Right renal cortex interstitium (tissue), 3 donors: ENCODE measurements at regions not wholly inside any gene's neighbourhood (a gene's known extent, or its start where the extent isn't known, plus 50 kb on each side); places are given as distances from the start of the nearest gene placed in this dataset.

ENCODE experiments used
- DNase-seq, 3 donors: peaks; one replicate each; pipeline ENCODE4 v3.0.0-alpha.2; 2013; ENCODE audit warnings: low read depth in 3 of 3, low spot score in 2 of 3

- no peak for DNase-seq
Observed at GRCh38 chr4:43763029-43763610, 685.5 kb downstream of the KCTD8 start.

GRCh38 chr4:43765514-43765913 lies 683.1 kb downstream of the KCTD8 start:
- DNase-seq = no peak

GRCh38 chr4:43766648-43767047 lies 682.0 kb downstream of the KCTD8 start:
- DNase-seq = no peak

- DNase-seq = no peak
Observed at GRCh38 chr4:43776371-43776770, 672.2 kb downstream of the KCTD8 start.

GRCh38 chr4:43778187-43778915 lies 670.3 kb downstream of the KCTD8 start:
- DNase-seq = no peak

GRCh38 chr4:43781125-43781524 lies 667.5 kb downstream of the KCTD8 start:
- DNase-seq = no peak

GRCh38 chr4:43782391-43782790 lies 666.2 kb downstream of the KCTD8 start:
- no peak for DNase-seq

GRCh38 chr4:43816116-43816515 lies 632.5 kb downstream of the KCTD8 start:
- no peak for DNase-seq

- no peak for DNase-seq
Observed at GRCh38 chr4:43822621-43823020, 626.0 kb downstream of the KCTD8 start.

GRCh38 chr4:43835869-43836268 lies 612.7 kb downstream of the KCTD8 start:
- DNase-seq = no peak

GRCh38 chr4:43837171-43837570 lies 611.4 kb downstream of the KCTD8 start:
- no peak for DNase-seq

- no peak for DNase-seq
Observed at GRCh38 chr4:43837604-43838003, 611.0 kb downstream of the KCTD8 start.

- no peak for DNase-seq
Observed at GRCh38 chr4:43842594-43842993, 606.0 kb downstream of the KCTD8 start.

- DNase-seq = no peak
Observed at GRCh38 chr4:43843501-43843900, 605.1 kb downstream of the KCTD8 start.

GRCh38 chr4:43846111-43846587 lies 602.5 kb downstream of the KCTD8 start:
- DNase-seq = no peak

- no peak for DNase-seq
Observed at GRCh38 chr4:43853565-43854264, 594.9 kb downstream of the KCTD8 start.

GRCh38 chr4:43855283-43855682 lies 593.3 kb downstream of the KCTD8 start:
- DNase-seq = no peak

- no peak for DNase-seq
Observed at GRCh38 chr4:43864616-43865146, 583.9 kb downstream of the KCTD8 start.

GRCh38 chr4:43867908-43868307 lies 580.7 kb downstream of the KCTD8 start:
- DNase-seq = no peak

- DNase-seq = no peak
Observed at GRCh38 chr4:43875655-43876054, 573.0 kb downstream of the KCTD8 start.

- DNase-seq = no peak
Observed at GRCh38 chr4:43882470-43882869, 566.1 kb downstream of the KCTD8 start.

GRCh38 chr4:43886196-43886595 lies 562.4 kb downstream of the KCTD8 start:
- DNase-seq = no peak
